Upper lobe of right lung (tissue), 1 donor: ENCODE measurements at regions not wholly inside any gene's neighbourhood (a gene's known extent, or its start where the extent isn't known, plus 50 kb on each side); places are given as distances from the start of the nearest gene placed in this dataset.

Source experiments
- ATAC-seq: fragments of 200-7000 bp; cut with Tn5 transposase; one replicate; pipeline ENCODE4 v1.9.1; 2020; ENCODE audit warnings: mild to moderate bottlenecking, moderate library complexity
- DNase-seq: peaks from one replicate; pipeline ENCODE4 v3.0.0-alpha.2; 2020
- H3K27ac ChIP-seq: fragments of 200-600 bp; one replicate; pipeline ENCODE4 v1.8.0; 2022
- H3K27me3 ChIP-seq: fragments of 200-600 bp; one replicate; pipeline ENCODE4 v1.8.0; 2022; ENCODE audit warnings: mild to moderate bottlenecking
- H3K36me3 ChIP-seq: fragments of 200-600 bp; one replicate; pipeline ENCODE4 v1.8.0; 2022
- H3K4me1 ChIP-seq: fragments of 200-600 bp; one replicate; pipeline ENCODE4 v1.8.0; 2022
- H3K4me3 ChIP-seq: fragments of 200-600 bp; one replicate; pipeline ENCODE4 v1.8.0; 2022; ENCODE audit warnings: mild to moderate bottlenecking
- H3K9me3 ChIP-seq: fragments of 200-600 bp; one replicate; pipeline ENCODE4 v1.8.0; 2022
- CTCF ChIP-seq: fragments of 200-600 bp; IDR thresholded peaks from one replicate; pipeline ENCODE4 v1.8.0; 2022; ENCODE audit warnings: antibody characterized with exemption
- intact Hi-C: fragments of 100-400 bp; cut with DNase I; formaldehyde crosslinking; loops from one replicate; pipeline ENCODE4 v1.11.0; 2022
- donor health status: DM: no; HTN: yes; CAD: no; lungs with severe emphysema.

GRCh38 chr5:71978216-71978615 is 129.1 kb upstream of the MAP1B start:
- ATAC-seq (no peak), DNase-seq (no peak)
- no peak for TF ChIP-seq CTCF
- Histone ChIP-seq H3K36me3 (no peaks in the 10 kb centered on the region), H3K27ac (no peak overlapping the region), H3K27me3 (no peaks in the 10 kb centered on the region), H3K4me3 (no peak overlapping the region), H3K4me1 (peaks cover 14% of the 10 kb centered on the region), H3K9me3 (no peaks in the 10 kb centered on the region)
- intact Hi-C loops = no loop called here

GRCh38 chr5:71982717-71983395 is 124.4 kb upstream of the MAP1B start:
- intact Hi-C loops = no loop called here
- H3K27me3 ChIP-seq = no peaks in the 10 kb centered on the region
- DNase-seq = no peak
- no peak overlapping the region for H3K27ac ChIP-seq
- H3K4me1 ChIP-seq = no peaks in the 10 kb centered on the region
- no peak for TF ChIP-seq CTCF
- H3K36me3 ChIP-seq = no peaks in the 10 kb centered on the region
- ATAC-seq = no peak
- H3K9me3 ChIP-seq = no peaks in the 10 kb centered on the region
- H3K4me3 ChIP-seq = no peak overlapping the region

- H3K27ac ChIP-seq = no peak overlapping the region
- H3K4me3 ChIP-seq = no peak overlapping the region
- DNase-seq = no peak
- H3K27me3 ChIP-seq = no peaks in the 10 kb centered on the region
- intact Hi-C loops = no loop called here
- no peaks in the 10 kb centered on the region for H3K9me3 ChIP-seq
- no peak for ATAC-seq
- no peak for TF ChIP-seq CTCF
- no peaks in the 10 kb centered on the region for H3K36me3 ChIP-seq
- no peaks in the 10 kb centered on the region for H3K4me1 ChIP-seq
Measured at GRCh38 chr5:71986101-71986500, 121.2 kb upstream of the MAP1B start.

GRCh38 chr5:71988808-71989207 is 118.5 kb upstream of the MAP1B start:
- no peaks in the 10 kb centered on the region for H3K4me1 ChIP-seq
- H3K27ac ChIP-seq = no peak overlapping the region
- no peak for TF ChIP-seq CTCF
- no peaks in the 10 kb centered on the region for H3K27me3 ChIP-seq
- H3K9me3 ChIP-seq = no peaks in the 10 kb centered on the region
- H3K4me3 ChIP-seq = no peak overlapping the region
- H3K36me3 ChIP-seq = no peaks in the 10 kb centered on the region
- DNase-seq = no peak
- no peak for ATAC-seq
- intact Hi-C loops = no loop called here

GRCh38 chr5:71993600-71993999 is 113.7 kb upstream of the MAP1B start:
- Histone ChIP-seq H3K4me1 (no peaks in the 10 kb centered on the region), H3K27ac (no peak overlapping the region), H3K4me3 (no peak overlapping the region), H3K9me3 (no peaks in the 10 kb centered on the region), H3K36me3 (no peaks in the 10 kb centered on the region), H3K27me3 (no peaks in the 10 kb centered on the region)
- ATAC-seq = no peak
- no peak for DNase-seq
- intact Hi-C loops = no loop called here
- TF ChIP-seq CTCF = no peak

GRCh38 chr5:71996789-71997188 is 110.5 kb upstream of the MAP1B start:
- no peaks in the 10 kb centered on the region for H3K4me1 ChIP-seq
- H3K27ac ChIP-seq = no peak overlapping the region
- H3K4me3 ChIP-seq = no peak overlapping the region
- H3K9me3 ChIP-seq = no peaks in the 10 kb centered on the region
- intact Hi-C loops = no loop called here
- ATAC-seq = no peak
- no peak for DNase-seq
- no peaks in the 10 kb centered on the region for H3K36me3 ChIP-seq
- H3K27me3 ChIP-seq = no peaks in the 10 kb centered on the region
- TF ChIP-seq CTCF = no peak
